Cardiac muscle cell (in vitro differentiated cells and primary cell): ENCODE measurements at regions not wholly inside any gene's neighbourhood (a gene's known extent, or its start where the extent isn't known, plus 50 kb on each side); places are given as distances from the start of the nearest gene placed in this dataset.
"Not testable (repeated sequence)": the region's sequence is repeated elsewhere in the genome, so short reads cannot be mapped to it uniquely, and the experiment has no call there.

Experiments used
- DNase-seq, 2 donors: peaks; one replicate each; pipeline versions ENCODE4 v3.0.0 to v3.0.0-alpha.2; 2010 to 2017; ENCODE audit warnings: low read depth in 1 of 2, low spot score in 1 of 2
- H3K27ac ChIP-seq: fragments of 200-600 bp; sonication (generic); 2 replicates; pipeline ENCODE4 v1.5.1; 2016
- H3K27me3 ChIP-seq: fragments of 200-600 bp; sonication (generic); 2 replicates; pipeline ENCODE4 v1.6.0; 2016; ENCODE audit warnings: control low read depth
- H3K36me3 ChIP-seq: fragments of 200-600 bp; sonication (generic); 2 replicates; pipeline ENCODE4 v1.5.1; 2016; ENCODE audit warnings: control low read depth
- H3K4me1 ChIP-seq: fragments of 200-600 bp; sonication (generic); 2 replicates; pipeline ENCODE4 v1.8.1; 2017; ENCODE audit warnings: low read depth, mild to moderate bottlenecking, mixed run types
- H3K4me3 ChIP-seq: fragments of 200-600 bp; sonication (generic); 2 replicates; pipeline ENCODE4 v1.5.1; 2016; ENCODE audit warnings: mild to moderate bottlenecking
- H3K9me3 ChIP-seq: fragments of 200-600 bp; sonication (generic); 2 replicates; pipeline ENCODE4 v1.5.1; 2017; ENCODE audit warnings: low read depth, mild to moderate bottlenecking, control low read depth
- TF ChIP-seq, protein P1 (sequence below): IDR thresholded peaks from 2 replicates; pipeline ENCODE4 v1.5.1; 2012; ENCODE audit warnings: low read depth, mild to moderate bottlenecking, low read length

DNA sequence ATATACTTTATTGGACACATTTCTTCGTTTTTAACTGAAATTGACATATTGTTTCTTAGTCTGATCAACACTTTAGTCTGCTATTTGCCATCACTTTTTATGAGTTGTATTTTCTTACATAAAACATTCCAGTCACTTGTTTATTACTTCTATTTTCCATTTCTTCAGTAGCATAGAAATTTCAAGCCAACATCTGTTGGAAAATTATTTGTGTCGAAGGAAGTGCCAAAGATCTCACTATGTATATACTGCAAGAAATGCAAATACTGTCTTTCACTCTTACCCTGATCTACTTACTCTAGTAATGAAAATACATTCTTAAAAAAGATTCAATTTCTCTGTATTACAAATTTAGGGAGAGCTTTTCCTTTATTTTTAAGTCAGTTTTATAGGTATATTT is 105.9 kb downstream of the SLC17A6 start:
- H3K4me1 ChIP-seq = no peaks in the 10 kb centered on the region
- H3K36me3 ChIP-seq = no peaks in the 10 kb centered on the region
- TF ChIP-seq, protein P1, sequence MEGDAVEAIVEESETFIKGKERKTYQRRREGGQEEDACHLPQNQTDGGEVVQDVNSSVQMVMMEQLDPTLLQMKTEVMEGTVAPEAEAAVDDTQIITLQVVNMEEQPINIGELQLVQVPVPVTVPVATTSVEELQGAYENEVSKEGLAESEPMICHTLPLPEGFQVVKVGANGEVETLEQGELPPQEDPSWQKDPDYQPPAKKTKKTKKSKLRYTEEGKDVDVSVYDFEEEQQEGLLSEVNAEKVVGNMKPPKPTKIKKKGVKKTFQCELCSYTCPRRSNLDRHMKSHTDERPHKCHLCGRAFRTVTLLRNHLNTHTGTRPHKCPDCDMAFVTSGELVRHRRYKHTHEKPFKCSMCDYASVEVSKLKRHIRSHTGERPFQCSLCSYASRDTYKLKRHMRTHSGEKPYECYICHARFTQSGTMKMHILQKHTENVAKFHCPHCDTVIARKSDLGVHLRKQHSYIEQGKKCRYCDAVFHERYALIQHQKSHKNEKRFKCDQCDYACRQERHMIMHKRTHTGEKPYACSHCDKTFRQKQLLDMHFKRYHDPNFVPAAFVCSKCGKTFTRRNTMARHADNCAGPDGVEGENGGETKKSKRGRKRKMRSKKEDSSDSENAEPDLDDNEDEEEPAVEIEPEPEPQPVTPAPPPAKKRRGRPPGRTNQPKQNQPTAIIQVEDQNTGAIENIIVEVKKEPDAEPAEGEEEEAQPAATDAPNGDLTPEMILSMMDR = no peak
- H3K9me3 ChIP-seq = no peaks in the 10 kb centered on the region
- no peaks in the 10 kb centered on the region for H3K27me3 ChIP-seq
- H3K4me3 ChIP-seq = no peak overlapping the region
- no peak for DNase-seq
- H3K27ac ChIP-seq = no peak overlapping the region

DNA sequence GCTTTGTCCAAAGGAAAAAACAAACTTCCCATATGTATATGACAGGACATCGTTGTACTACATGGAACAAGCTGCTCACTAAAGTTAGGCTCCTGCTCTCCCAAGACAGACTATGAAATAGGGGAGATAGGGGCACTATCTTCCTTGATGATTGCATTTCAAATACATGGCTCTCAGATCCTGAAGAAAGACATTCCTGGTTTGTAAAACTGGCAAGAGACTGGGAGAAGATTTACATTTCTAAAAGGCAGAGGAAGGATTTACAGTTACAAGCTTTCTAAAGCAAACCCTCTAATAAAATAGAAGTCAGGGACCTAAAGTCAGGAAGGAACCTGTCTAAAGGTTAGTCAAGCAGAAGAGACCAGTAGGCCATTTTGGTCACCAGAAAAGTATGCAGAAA is 103.7 kb downstream of the SLC17A6 start:
- no peak overlapping the region for H3K4me3 ChIP-seq
- no peaks in the 10 kb centered on the region for H3K9me3 ChIP-seq
- DNase-seq = no peak
- TF ChIP-seq, protein P1 = no peak
- H3K27me3 ChIP-seq = no peaks in the 10 kb centered on the region
- H3K4me1 ChIP-seq = no peaks in the 10 kb centered on the region
- H3K36me3 ChIP-seq = no peaks in the 10 kb centered on the region
- H3K27ac ChIP-seq = no peak overlapping the region

DNA sequence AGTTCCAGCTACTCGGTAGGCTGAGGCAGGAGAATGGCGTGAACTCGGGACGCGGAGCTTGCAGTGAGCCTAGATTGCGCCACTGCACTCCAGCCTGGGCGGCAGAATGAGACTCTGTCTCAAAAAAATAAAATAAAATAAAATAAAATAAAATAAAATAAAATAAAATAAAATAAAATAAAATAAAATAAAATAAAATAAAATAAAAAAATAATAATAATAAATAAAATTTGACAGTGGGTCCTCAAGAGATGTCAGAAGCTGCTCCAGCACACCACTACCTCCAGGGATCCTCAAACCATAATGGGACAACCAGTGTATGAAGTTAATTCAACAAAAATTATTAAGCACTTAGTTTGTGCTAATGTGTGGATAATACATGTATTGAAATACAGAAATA is 97.4 kb downstream of the SLC17A6 start:
- H3K27ac ChIP-seq, H3K9me3 ChIP-seq, DNase-seq, H3K27me3 ChIP-seq, H3K4me1 ChIP-seq, H3K36me3 ChIP-seq, H3K4me3 ChIP-seq: not testable (repeated sequence)

DNA sequence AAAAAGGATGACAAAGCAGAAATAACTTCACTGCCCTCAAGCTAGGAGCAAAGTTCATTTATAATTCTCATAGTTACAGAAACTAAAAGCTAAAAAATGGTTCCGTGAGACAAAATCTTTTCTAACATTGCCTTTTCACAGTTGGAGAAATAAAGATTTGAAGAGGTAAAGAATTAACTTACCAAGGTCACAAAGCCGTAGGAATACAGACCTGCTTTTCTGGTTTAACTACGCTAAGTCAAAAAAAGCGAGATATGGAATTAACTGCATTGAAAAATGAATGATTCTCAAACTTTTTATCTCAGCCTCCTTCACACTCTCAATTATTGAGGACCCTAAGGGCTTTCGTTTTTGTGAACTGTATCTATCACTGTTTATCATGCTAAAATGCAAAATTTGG is 95.3 kb downstream of the SLC17A6 start:
- H3K27ac ChIP-seq = no peak overlapping the region
- no peaks in the 10 kb centered on the region for H3K36me3 ChIP-seq
- no peaks in the 10 kb centered on the region for H3K27me3 ChIP-seq
- H3K4me1 ChIP-seq = no peaks in the 10 kb centered on the region
- DNase-seq = no peak
- no peaks in the 10 kb centered on the region for H3K9me3 ChIP-seq
- no peak overlapping the region for H3K4me3 ChIP-seq
- TF ChIP-seq, protein P1 = no peak

DNA sequence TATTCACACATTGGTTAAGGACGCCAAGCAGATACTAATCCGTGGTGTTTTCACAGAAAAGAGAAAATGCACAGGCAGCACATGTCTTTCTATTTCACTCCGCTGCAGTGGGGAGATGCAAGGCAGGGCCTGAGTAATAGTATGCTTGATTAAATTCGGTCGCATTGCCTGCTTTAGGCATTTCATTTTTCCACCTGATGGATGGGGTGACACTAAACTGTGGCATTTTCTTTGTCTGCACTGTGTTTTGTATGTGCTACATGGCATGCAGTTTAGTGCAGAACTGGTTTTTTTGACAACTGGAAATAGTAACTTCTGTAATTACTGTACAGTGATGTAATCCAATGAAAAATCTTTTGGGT is 94.9 kb downstream of the SLC17A6 start:
- TF ChIP-seq, protein P1 = no peak
- no peak overlapping the region for H3K4me3 ChIP-seq
- DNase-seq = no peak
- H3K27me3 ChIP-seq = no peaks in the 10 kb centered on the region
- H3K36me3 ChIP-seq = no peaks in the 10 kb centered on the region
- no peaks in the 10 kb centered on the region for H3K9me3 ChIP-seq
- H3K4me1 ChIP-seq = no peaks in the 10 kb centered on the region
- H3K27ac ChIP-seq = no peak overlapping the region

DNA sequence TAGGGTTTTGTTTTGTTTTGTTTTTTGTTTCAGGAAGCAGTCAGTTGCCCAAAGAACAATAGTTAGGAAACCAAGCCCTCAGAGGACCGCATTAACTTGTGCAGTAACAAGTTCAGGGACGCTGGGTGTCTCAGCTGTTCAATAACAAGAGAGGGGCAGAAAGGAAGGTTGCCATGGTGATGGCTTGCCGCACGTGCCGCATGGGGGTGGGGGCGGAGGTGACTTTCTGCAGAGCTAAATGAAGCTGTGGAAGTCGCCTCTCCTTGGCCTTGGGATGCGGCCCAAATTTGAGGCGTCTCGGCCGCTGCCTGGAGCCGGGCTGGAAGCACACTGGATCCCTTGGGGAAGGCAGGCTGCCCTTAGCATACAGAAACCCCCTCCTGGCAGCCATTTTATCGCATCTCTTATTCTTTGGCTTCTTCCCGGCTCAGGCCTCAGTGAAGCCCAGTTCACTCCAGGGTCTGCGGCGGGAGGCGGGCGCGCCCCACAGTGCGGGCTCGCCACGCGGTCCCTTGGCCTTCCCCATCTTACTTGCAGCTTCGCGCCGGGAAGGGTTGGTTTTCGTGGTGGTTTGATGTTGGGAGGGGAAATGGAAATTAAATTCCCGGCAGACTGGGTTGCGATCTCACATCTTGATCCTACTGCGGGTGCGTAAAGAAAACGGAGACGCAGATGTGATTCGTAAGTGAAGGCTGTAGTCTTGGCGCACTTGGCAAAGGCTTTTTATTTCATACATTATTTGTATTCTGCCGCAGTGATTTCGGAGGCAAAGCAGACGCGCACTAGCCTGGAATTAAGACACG is 94.3 kb downstream of the SLC17A6 start:
- Histone ChIP-seq H3K9me3 (no peaks in the 10 kb centered on the region), H3K27me3 (no peaks in the 10 kb centered on the region), H3K27ac (no peak overlapping the region), H3K4me3 (no peak overlapping the region), H3K36me3 (no peaks in the 10 kb centered on the region), H3K4me1 (no peaks in the 10 kb centered on the region)
- TF ChIP-seq, protein P1 = peak; percentile 27
- DNase-seq = peak in 1 of 2 donors; percentile 83
